GM21515 (cell line): ENCODE measurements at regions not wholly inside any gene's neighbourhood (a gene's known extent, or its start where the extent isn't known, plus 50 kb on each side); places are given as distances from the start of the nearest gene placed in this dataset.

Experiments used
- ATAC-seq: cut with Tn5 transposase; IDR thresholded peaks from one replicate; pipeline ENCODE4 v1.9.1; 2021; ENCODE audit not compliant: unreplicated experiment

- no peak for ATAC-seq
Observed at GRCh38 chr10:91127341-91128082, 93.0 kb upstream of the PCGF5 start.

- ATAC-seq = no peak
Observed at GRCh38 chr10:91135113-91135512, 85.3 kb upstream of the PCGF5 start.

- ATAC-seq = no peak
Observed at GRCh38 chr10:91137011-91137643, 83.3 kb upstream of the PCGF5 start.

GRCh38 chr10:91137822-91138221 is 82.6 kb upstream of the PCGF5 start:
- no peak for ATAC-seq

GRCh38 chr10:91140995-91141549 is 79.4 kb upstream of the PCGF5 start:
- no peak for ATAC-seq

GRCh38 chr10:91144961-91145360 is 75.5 kb upstream of the PCGF5 start:
- no peak for ATAC-seq

GRCh38 chr10:91146146-91146545 is 74.3 kb upstream of the PCGF5 start:
- ATAC-seq = no peak

- no peak for ATAC-seq
Observed at GRCh38 chr10:91149550-91149949, 70.9 kb upstream of the PCGF5 start.

GRCh38 chr10:91150631-91151030 is 69.8 kb upstream of the PCGF5 start:
- no peak for ATAC-seq

GRCh38 chr10:91153508-91153907 is 67.0 kb upstream of the PCGF5 start:
- ATAC-seq = no peak

GRCh38 chr10:91154842-91155241 is 65.6 kb upstream of the PCGF5 start:
- ATAC-seq = no peak

GRCh38 chr10:91156196-91156595 is 64.3 kb upstream of the PCGF5 start:
- no peak for ATAC-seq

- ATAC-seq = no peak
Observed at GRCh38 chr10:91159254-91159783, 61.1 kb upstream of the PCGF5 start.

- no peak for ATAC-seq
Observed at GRCh38 chr10:91162050-91162494, 58.4 kb upstream of the PCGF5 start.

GRCh38 chr10:91162495-91163268 is 57.8 kb upstream of the PCGF5 start:
- ATAC-seq = peak; percentile 50

GRCh38 chr10:91163269-91163868 is 57.1 kb upstream of the PCGF5 start:
- ATAC-seq = peak; percentile 56

- peak; percentile 15 for ATAC-seq
Observed at GRCh38 chr10:91163869-91164474, 56.5 kb upstream of the PCGF5 start.

GRCh38 chr10:91164520-91165065 is 55.9 kb upstream of the PCGF5 start:
- ATAC-seq = no peak

GRCh38 chr10:91167406-91167805 is 53.1 kb upstream of the PCGF5 start:
- ATAC-seq = no peak

- ATAC-seq = no peak
Observed at GRCh38 chr10:91170418-91170817, 50.0 kb upstream of the PCGF5 start.
